Small intestine (tissue), 7 donors: ENCODE measurements at regions not wholly inside any gene's neighbourhood (a gene's known extent, or its start where the extent isn't known, plus 50 kb on each side); places are given as distances from the start of the nearest gene placed in this dataset.
"Not testable (repeated sequence)": the region's sequence is repeated elsewhere in the genome, so short reads cannot be mapped to it uniquely, and the experiment has no call there.

Source experiments
- DNase-seq, 2 donors: peaks; one replicate each; pipeline versions ENCODE4 v3.0.0 to v3.0.0-alpha.2; 2013
- FAIRE-seq: peaks from 2 replicates; lab custom pipeline; 2012; peaks lifted over from hg19 to GRCh38; lab: Jason Lieb, UNC
- H3K27ac ChIP-seq, 3 donors: one replicate each; pipeline ENCODE4 v1.5.1; 2013; ENCODE audit warnings: low read length in 2 of 3, mild to moderate bottlenecking in 2 of 3, control low read depth in 1 of 3, inconsistent platforms in 1 of 3, low read depth in 1 of 3, moderate library complexity in 1 of 3
- H3K27me3 ChIP-seq, 3 donors: one replicate each; pipeline ENCODE4 v1.6.1; 2013; ENCODE audit warnings: low read length in 3 of 3, inconsistent platforms in 1 of 3; ENCODE audit not compliant: control insufficient read depth in 3 of 3, insufficient read depth in 3 of 3
- H3K36me3 ChIP-seq, 3 donors: one replicate each; pipeline ENCODE4 v1.6.1; 2013; ENCODE audit warnings: low read length in 3 of 3, inconsistent platforms in 1 of 3, low read depth in 1 of 3, mild to moderate bottlenecking in 1 of 3, moderate library complexity in 1 of 3; ENCODE audit not compliant: control insufficient read depth in 3 of 3, insufficient read depth in 2 of 3
- H3K4me1 ChIP-seq, 3 donors: one replicate each; pipeline ENCODE4 v1.6.1; 2013; ENCODE audit warnings: low read length in 2 of 3, inconsistent platforms in 1 of 3, low read depth in 1 of 3, mild to moderate bottlenecking in 1 of 3, moderate library complexity in 1 of 3; ENCODE audit not compliant: control insufficient read depth in 3 of 3, insufficient read depth in 2 of 3
- H3K4me3 ChIP-seq, 3 donors: one replicate each; pipeline ENCODE4 v1.5.1; 2013; ENCODE audit warnings: low read length in 3 of 3, control low read depth in 1 of 3, inconsistent platforms in 1 of 3, low read depth in 1 of 3, mild to moderate bottlenecking in 1 of 3, moderate library complexity in 1 of 3
- H3K9me3 ChIP-seq, 2 donors: one replicate each; pipeline ENCODE4 v1.6.1; 2013; ENCODE audit warnings: low read depth in 1 of 2, low read length in 1 of 2; ENCODE audit not compliant: control insufficient read depth in 2 of 2, insufficient read depth in 1 of 2
- WGBS, 3 donors: extraction: QIAGEN DNeasy Blood & Tissue Kit; methylation state at CpG; one replicate each; pipeline ENCODE4 v1.1.7; 2013; 5-methylcytosine and 5-hydroxymethylcytosine counted together
- donor health status: healthy with polysubstance abuse.
- donor health status: control.
- donor health status: control.
- donor health status: Bipolar disorder and iron deficiency.
- donor health status: healthy.

- not testable (repeated sequence) for H3K4me1 ChIP-seq, H3K27ac ChIP-seq, H3K4me3 ChIP-seq, H3K27me3 ChIP-seq, DNase-seq, H3K36me3 ChIP-seq
- peaks cover 0 to 12% of the 10 kb centered on the region in 2 donors for H3K9me3 ChIP-seq
- FAIRE-seq = peak; percentile 98
These were observed 410.5 kb downstream of the ZNF33B start for GRCh38 chr10:42227859-42228258.

DNA sequence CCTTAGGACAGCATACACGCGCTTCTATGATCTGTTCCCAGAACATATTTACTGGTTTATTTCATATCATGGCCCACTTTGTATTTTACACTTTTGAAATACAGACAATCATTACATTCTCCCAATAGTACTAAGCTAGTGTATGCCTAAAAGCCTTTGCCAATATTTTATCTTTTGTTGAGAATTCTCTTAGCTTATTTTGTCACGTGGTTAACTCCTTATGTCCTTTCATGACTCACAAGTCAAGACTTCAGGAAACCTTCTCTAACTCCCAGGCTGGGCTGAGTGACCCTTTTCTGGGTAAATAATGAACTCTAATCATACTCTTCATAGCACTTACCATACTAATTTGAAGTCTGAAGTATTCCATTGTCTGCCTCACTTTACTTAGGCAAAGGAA lies 444.8 kb downstream of the ZNF33B start:
- H3K4me1 ChIP-seq, DNase-seq, H3K27me3 ChIP-seq, H3K27ac ChIP-seq, H3K4me3 ChIP-seq, H3K9me3 ChIP-seq, FAIRE-seq, H3K36me3 ChIP-seq: not testable (repeated sequence)
- WGBS, 3 donors = 45 to 66% (median 54%) methylated on average over 3 of the region's 3 CpGs

DNA sequence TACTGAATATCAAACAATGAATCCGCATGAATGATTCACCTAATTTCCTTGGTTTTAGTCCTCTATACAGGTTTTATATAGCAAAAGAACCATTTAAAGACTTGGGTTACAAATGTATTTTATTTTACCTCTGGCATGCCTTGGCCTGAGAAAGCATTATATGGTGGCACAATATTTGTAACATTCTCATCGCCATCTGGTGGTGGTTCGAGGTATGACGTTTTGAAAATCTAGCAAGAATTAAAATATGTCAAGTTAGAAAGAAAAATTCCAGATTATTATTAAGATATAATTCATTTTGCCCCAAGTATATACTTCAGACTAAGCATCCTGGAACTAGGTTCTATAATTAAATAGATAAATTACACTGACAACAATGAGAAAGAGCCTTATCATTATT lies 445.9 kb downstream of the ZNF33B start:
- not testable (repeated sequence) for H3K36me3 ChIP-seq, H3K4me1 ChIP-seq, H3K4me3 ChIP-seq, H3K27me3 ChIP-seq, H3K27ac ChIP-seq, H3K9me3 ChIP-seq, FAIRE-seq
- 0 to 6% (median 0%) methylated on average over 3 to 4 of the region's 4 CpGs for WGBS, 3 donors
- DNase-seq = peak; percentile 1 to 5

DNA sequence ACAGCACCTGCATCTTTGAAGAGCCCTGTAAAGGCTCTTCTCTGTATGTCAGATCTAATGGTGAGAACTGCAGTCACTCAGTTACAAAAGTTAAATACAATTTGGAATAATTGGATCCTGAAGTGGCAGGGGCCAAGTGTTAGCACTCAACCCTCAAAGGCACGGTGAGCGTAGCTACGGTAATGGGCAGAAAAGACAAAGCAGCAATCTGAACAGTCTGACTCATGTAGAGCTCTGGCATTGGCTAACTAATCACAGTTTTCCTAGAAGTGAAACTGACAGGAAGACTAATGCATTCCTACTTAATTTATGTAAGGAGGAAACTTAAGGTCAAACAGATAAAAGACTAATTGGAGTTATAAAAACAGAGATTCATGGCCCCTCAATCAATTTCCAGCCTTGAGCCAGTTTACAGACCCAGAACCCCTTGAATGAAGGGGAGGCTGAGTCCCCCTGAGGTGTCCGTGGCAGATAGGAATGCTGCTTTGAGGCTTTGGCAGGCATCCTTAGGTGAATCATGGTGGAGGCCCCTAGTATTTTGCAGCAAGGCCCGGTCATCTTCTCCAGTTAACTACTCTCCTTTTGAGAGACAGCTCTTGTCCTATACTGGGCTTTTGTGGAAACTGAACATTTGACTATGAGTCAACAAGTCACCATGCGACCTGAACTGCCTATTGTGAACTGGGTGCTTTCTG lies 450.7 kb downstream of the ZNF33B start:
- not testable (repeated sequence) for H3K27ac ChIP-seq, H3K27me3 ChIP-seq, H3K4me3 ChIP-seq, H3K4me1 ChIP-seq, FAIRE-seq, DNase-seq, H3K36me3 ChIP-seq, H3K9me3 ChIP-seq
- WGBS, 3 donors = 61 to 78% (median 66%) methylated on average over 6 of the region's 6 CpGs

DNA sequence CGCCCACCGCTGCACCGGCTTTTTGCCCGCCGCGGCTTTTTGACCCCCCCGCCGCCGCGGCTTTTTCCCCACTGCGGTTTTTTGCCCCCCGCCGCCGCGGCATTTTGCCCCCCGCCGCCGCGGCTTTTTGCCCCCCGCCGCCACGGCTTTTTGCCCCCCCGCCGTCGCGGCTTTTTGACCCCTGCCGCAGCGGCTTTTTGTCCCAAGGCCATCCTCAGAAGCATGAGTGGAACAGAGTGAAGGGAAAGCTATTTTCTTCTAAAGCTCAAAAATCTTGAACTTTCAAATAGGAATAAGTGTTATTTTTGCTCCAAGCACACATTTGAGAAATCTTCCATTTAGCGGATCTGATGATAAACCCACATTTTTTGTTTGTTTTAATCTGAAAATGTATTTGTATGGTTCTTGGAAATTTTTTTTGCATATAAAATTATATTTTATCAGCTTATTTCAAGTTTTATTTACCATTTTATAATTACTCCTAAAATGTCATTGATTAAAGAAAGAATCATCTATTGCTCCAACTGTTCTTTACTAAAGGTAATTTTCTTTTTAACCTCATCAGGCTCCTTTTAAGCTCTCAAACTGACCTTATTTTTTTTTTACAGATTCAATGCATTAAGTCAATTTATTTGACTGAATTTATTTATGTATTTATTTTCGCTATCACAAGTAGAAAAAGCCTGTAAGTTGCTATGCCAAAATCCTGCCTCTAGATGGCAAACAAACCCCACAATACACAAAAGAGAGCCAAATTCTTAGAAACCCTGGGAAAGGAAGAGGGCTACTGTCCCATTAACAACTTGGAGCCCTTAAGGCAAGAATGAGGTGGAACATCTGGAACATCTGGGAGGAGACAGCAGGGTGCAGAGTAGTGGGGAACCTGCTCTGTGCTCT lies 460.3 kb downstream of the ZNF33B start:
- FAIRE-seq, H3K27ac ChIP-seq, H3K9me3 ChIP-seq, H3K36me3 ChIP-seq, H3K4me1 ChIP-seq, H3K27me3 ChIP-seq: not testable (repeated sequence)
- H3K4me3 ChIP-seq = peak overlapping the region in 1 of 3 donors; percentile 26
- peak; percentile 1 to 22 for DNase-seq
- 4 to 13% (median 9%) methylated on average over 22 to 30 of the region's 30 CpGs for WGBS, 3 donors

DNA sequence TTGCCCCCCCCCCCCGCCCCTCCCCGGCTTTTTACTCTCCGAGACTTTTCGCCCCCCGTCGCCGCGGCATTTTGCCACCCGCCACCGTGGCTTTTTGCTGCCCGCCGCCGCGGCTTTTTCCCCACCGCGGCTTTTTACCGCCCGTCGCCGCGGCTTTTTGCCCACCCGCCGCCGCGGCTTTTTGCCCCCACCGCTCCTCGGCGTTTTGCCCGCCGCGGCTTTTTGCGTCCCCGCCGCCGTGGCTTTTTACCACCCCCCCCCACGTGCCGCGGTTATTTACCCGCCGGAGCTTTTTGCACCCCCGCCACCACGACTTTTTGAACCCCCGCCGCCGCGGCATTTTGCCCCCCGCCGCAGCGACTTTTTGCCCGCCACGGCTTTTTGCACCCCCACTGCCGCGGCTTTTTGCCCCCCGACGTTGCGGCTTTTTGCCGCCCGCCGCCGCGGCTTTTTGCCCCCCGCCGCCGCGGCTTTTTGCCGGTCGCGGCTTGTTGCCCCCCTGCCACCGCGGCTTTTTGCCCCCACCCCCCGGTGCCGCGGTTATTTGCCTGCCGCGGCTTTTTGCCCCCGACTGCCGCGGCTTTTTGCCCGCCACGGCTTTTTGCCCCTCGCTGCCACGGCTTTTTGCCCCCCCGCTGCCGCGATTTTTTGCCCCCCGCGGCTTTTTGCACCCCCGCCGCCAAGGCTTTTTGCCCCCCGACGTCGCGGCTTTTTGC lies 461.1 kb downstream of the ZNF33B start:
- peak overlapping the region in 1 of 3 donors; percentile 26 for H3K4me3 ChIP-seq
- no peaks in the 10 kb centered on the region for H3K36me3 ChIP-seq
- WGBS, 3 donors = 6 to 12% (median 8%) methylated on average over 73 to 93 of the region's 93 CpGs
- H3K27me3 ChIP-seq = peaks cover 0 to 5% (median 0%) of the 10 kb centered on the region in 3 donors
- H3K9me3 ChIP-seq = no peaks in the 10 kb centered on the region
- no peaks in the 10 kb centered on the region for H3K4me1 ChIP-seq
- no peak overlapping the region for H3K27ac ChIP-seq
- FAIRE-seq (no peak), DNase-seq (peak in 1 of 2 donors; percentile 21)

- no peak for FAIRE-seq
- Histone ChIP-seq H3K4me1 (no peaks in the 10 kb centered on the region), H3K27ac (no peak overlapping the region), H3K36me3 (no peaks in the 10 kb centered on the region), H3K27me3 (no peaks in the 10 kb centered on the region), H3K9me3 (peaks cover 2 to 33% of the 10 kb centered on the region in 2 donors), H3K4me3 (no peak overlapping the region)
- WGBS, 3 donors = 53 to 74% (median 59%) methylated on average over 57 to 59 of the region's 59 CpGs
- no peak for DNase-seq
These were observed 487.8 kb downstream of the ZNF33B start for GRCh38 chr10:42150428-42151061.
